T-helper 1 cell treated with Interleukin-12 subunit alpha and Interleukin-12 subunit beta and Interleukin-4 antibody, amounts not matched to agents 30 ng/mL and 1 ng/mL, for 36 hours (primary cell): ENCODE measurements at regions not wholly inside any gene's neighbourhood (a gene's known extent, or its start where the extent isn't known, plus 50 kb on each side); places are given as distances from the start of the nearest gene placed in this dataset.

Experiments used
- intact Hi-C: fragments of 100-400 bp; cut with micrococcal nuclease; formaldehyde crosslinking; loops from one replicate; pipeline ENCODE4 v1.15.1; 2024

- intact Hi-C loops, result loop anchor here (1.0 to 5.0 kb wide), 5 partner anchors 96 to 482 kb away; no protein-coding TSS in a partner anchor
These were observed 156.2 kb downstream of the MELK start for GRCh38 chr9:36728651-36729520.

- intact Hi-C loops, result loop anchor here (1.0 to 5.0 kb wide), 5 partner anchors 97 to 483 kb away; no protein-coding TSS in a partner anchor
These were observed 157.2 kb downstream of the MELK start for GRCh38 chr9:36729906-36730305.

GRCh38 chr9:36730414-36730813 is 157.7 kb downstream of the MELK start:
- intact Hi-C loops, result no loop called here

DNA sequence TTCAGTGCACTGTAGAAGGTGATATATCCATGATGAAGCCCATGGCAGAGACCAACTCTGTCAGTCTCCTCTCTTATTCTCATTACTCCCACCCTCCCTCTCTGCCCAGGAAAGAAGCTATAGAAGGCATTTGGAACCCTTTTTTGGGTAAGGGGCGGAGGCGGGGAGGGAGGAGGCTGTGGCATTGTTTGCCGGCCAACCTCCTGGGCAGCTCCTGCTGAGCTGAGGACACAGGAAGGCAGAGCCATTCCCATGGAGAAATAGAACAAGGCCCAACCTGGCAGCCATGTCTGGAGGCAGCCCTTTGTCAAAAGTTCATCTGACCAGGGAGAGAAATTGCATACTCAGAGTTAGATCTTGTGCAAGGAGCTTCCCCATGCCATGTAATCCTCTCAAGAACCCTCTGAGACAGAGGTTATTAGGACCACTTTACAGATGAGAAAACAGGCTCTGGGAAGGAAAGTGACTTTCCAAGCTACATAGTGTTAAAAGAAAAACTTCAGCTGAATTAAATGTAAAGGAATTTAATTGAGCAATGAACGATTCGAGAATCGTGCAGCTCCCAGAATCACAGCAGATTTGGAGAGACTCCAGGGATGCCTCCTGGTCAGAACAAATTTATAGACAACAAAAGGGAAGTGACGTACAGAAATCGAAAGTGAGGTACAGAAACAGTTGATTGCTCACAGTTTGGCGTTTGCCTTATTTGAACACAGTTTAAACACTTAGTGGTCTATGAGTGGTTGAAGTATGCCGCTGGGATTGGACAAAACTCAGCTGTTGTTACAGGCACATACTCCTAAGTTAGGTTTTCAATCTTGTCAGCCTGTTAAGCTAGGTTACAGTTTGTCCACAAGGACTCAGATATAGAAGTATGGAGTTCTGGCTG is 158.6 kb downstream of the MELK start:
- intact Hi-C loops, result no loop called here

DNA sequence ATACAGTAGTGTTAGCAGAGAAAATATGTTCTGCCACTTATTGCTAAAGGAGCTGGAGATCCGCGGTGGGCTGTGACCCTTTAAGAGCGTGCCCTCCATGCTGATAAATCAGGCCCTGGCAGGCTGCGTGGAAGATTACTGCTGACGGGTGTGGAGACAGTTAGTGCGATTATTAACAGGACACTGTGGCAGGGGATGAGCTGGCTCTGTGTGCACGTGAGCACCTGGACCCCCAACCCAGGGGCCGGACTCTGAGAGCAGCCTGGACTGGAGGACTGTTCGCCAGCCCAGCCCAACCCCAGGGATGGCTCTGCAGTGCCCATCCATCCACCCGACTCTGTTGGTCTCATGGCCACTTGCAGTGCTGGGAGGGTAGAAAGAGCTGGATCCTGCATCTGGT is 162.0 kb downstream of the MELK start:
- intact Hi-C loops, result no loop called here

GRCh38 chr9:36736648-36737047 is 164.0 kb downstream of the MELK start:
- intact Hi-C loops, result no loop called here

DNA sequence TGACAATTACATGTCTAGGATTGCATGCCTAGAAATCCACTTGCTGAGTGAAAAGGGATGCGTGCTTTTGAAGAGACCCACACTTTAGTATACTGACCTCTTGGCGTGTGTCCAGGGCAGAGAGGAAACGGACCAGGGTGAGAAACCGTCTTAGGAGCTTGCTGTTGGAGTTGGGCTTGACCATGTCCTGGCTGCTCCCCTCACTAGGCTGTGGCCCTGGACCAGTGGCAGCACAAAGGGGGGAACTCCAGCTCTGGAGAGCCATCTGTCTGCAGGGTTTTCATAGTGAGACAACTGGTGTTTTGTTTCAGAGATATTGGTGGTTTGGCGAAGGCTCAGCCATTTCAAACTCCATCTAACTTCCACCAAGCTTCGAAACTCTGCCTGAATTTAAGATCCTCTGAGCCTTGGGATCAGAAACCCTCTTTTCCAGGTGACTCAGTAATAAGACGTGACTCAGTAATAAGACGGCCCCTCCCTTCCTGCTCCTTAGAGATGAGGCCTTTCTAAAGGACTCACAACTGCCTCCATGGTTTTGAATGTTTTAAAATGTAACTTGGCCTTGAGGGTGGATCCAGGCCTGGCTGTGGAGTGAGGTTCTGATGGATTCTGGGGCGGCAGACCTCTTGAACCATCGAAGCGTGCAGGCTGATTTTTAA is 165.8 kb downstream of the MELK start:
- intact Hi-C loops, result no loop called here

DNA sequence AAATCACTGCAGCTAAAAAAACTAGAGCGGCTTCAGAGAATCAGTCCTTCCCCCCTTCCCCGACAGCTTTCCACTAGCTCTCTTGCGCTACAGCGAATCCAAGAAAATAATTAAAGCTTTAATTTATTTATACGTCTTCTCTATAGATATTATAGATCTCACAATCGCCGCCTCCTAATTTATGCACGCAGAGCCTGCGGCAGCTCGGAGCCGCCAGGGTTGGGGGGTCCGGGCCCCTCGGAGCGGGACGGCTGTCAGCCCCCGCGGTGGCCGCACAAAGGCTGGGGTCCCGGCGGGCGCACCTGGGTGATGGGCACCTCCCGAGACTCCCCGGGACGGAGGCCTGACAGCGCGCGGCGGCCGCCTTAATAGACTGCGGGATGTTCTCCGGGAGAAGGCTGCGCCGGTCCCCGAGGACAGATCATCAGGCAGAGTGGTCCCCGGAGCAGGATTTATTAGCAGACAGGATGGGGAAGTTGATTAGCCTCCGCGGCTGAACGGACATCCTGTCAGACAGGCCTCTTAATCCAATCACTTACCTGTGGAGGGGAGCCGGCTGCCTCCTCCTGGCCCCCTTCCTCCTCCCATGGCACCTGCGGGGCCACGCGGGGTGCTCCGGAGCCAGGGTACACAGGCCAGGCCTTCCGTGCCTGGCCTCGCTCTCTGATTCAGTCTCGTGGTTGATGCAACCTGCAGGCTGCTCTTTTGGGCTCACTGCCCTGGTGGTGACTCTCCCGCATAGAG is 166.8 kb downstream of the MELK start:
- intact Hi-C loops, result no loop called here

- intact Hi-C loops, result no loop called here
These were observed 169.6 kb downstream of the MELK start for GRCh38 chr9:36742264-36742663.

- intact Hi-C loops, result no loop called here
These were observed 172.0 kb downstream of the MELK start for GRCh38 chr9:36744678-36745077.

DNA sequence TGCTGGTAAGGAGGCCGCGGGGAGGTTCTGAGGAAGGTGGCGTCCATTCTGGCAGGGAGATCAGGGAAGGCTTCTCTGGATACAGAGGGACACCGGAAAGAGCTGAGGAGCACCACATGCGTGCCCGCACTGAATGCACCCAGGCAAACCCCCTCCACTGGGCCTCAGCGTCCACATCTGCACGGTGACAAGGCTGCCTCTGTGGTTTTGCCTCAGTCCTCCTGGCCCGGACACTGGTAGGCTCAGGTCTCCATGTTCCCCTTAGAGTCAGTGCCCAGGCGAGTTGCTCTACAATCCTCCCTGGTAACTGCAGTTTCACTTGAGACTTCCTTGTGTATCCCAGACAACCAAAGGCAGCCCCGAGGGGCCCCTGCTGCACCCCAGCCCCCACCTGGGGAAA is 173.3 kb downstream of the MELK start:
- intact Hi-C loops, result no loop called here

DNA sequence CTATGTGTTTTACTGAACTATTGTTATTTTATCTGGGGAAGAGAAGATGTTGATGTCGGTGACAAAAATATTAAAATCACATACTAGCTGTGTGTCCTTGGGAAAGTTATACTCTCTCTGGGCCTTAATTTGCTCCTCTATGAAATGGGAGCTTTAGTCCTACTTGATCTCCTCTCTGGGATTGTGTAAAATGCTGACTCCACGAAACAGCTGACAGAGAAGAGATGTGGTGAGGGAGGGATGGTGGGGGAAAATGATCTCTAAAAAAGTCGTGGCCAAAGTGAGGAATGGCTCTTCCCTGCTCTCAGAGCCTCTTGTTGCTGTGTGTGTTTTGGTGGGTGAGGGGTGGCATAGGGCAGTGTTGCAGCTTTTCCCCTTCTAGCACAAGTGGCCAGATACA is 173.7 kb downstream of the MELK start:
- intact Hi-C loops, result no loop called here

GRCh38 chr9:36748322-36748899 is 175.7 kb downstream of the MELK start:
- intact Hi-C loops, result loop anchor here (1.0 kb wide), 1 partner anchor 18 kb away; no protein-coding TSS in a partner anchor

DNA sequence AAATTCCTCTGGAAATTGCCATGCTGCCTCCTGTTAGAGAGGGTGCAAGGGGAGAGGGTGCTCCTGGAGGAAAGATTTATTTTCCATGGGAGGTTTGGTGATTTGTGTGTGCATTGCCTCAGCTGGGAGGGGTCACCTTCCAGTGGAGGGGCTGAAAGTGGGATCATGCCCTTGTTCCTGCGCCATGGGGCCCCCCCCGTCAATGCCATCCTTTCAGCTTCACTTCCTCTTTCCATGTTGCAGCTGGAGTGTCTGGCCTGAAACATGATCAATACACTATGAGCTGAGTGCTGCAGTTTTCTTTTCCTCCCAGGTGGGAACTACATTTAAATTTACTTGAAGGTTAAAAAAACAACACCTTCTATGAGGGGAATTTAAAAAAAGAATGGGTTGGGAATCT is 176.8 kb downstream of the MELK start:
- intact Hi-C loops, result no loop called here

DNA sequence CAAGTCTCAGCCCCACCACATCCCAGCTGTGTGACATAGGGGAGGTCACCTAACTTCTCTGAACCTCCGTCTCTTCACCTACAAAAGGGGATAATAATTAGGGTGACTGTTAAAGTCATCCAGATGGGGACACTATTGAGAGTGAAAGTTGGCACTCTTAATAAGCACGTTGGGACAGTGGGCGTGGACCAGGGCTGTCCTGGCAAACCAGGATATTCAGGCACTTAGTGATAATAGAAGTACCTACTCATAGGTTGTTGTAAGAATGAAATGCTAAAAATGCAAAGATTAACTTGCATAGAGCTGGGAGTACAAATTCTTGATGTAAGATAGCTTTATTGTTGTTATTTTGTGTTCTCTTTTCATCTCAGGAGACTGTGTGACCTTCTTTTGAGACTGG is 177.9 kb downstream of the MELK start:
- intact Hi-C loops, result no loop called here

- intact Hi-C loops, result no loop called here
These were observed 182.3 kb downstream of the MELK start for GRCh38 chr9:36755019-36755418.

DNA sequence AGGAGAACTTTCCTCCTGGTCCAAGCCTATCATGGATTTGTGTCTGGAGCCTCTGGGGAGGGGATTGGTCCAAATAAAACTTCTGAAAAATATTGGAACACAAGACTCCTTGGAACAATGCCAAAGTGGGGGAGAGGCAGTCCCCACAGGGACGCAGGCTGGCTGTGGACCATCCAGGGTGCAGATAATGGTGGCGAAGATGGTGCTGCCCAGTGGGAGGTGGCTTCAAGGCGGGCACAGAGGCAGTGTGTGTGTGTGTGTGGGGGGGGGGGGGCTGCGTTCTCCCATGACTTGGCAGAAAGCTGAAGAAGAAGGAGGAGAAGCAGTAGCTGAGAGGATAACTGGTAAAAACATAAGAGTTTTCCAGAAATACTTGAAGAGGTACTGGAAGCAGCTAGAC is 186.4 kb downstream of the MELK start:
- intact Hi-C loops, result no loop called here

- intact Hi-C loops, result no loop called here
These were observed 187.3 kb downstream of the MELK start for GRCh38 chr9:36759976-36760375.

GRCh38 chr9:36760667-36761420 is 188.1 kb downstream of the MELK start:
- intact Hi-C loops, result no loop called here

DNA sequence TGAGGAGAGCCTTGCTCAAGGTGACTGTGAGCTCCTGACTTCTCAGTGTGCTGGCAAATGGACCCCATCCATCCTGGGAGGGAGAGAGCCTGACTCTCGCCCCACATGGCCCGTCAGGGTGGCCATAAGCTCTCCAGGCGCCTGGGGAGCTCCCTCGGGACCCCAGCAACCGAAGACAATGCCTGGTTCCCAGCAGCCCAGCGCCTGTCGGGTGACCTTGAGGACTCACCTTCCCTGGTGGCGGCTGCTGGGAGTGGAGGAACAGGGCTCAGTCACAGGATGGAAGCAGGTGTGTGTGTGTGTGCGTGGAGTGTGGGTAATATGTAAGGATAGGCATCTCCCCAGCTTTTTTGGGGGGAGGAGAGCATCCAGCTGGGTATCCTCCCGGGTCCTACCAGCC is 190.3 kb downstream of the MELK start:
- intact Hi-C loops, result no loop called here
